ENCODE measurements at regions not wholly inside any gene's neighbourhood (a gene's known extent, or its start where the extent isn't known, plus 50 kb on each side); places are given as distances from the start of the nearest gene placed in this dataset.

DNA sequence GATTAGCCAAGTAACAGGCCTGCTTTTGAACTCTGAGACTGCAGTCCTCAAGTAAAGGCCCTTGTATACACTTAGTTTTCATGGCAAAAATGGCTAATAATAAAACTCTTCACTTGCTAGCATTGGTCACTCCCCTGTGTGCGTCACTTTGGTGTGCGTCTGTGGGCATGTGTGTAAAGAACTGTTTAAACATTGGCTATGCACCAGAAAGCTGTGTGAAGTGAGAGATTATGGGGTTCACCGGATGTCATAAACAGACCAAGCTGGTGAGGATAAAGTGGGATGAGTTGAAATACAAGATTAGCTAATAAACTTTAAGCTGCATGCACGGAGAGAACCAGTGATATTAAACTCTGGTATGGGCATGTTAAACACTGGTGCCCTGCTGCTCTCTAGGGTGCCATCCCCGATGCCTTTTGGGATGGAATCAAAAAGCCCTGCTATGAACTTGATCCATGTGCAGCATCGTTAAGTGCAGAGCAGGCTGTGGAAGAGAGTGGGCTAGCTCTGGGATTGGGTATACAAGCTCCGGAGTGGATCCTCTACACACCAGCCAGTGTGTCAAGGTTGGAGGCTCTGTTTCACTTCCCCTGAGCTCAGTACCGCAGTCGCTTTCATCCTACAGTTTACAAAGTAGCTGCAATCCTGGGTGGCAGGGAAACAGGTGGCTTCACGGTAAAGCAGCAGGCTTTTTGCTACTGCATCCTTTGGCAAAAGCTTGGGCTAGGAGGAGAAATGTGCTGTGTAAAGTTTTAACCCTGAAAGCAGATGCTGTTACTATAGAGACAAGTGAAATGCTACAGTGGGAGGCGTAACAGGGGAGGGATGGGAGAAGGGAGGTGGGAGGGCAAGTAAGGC is 108.3 kb upstream of the SLC4A4 start:
- no peak for DNase-seq (ENCODE audit: low read depth, low spot score)
- in situ Hi-C loops (cut with HindIII; ENCODE audit: low pct_unique_long_range_greater_than_20kb, low sequenced_read_pairs) = no loop called here

DNA sequence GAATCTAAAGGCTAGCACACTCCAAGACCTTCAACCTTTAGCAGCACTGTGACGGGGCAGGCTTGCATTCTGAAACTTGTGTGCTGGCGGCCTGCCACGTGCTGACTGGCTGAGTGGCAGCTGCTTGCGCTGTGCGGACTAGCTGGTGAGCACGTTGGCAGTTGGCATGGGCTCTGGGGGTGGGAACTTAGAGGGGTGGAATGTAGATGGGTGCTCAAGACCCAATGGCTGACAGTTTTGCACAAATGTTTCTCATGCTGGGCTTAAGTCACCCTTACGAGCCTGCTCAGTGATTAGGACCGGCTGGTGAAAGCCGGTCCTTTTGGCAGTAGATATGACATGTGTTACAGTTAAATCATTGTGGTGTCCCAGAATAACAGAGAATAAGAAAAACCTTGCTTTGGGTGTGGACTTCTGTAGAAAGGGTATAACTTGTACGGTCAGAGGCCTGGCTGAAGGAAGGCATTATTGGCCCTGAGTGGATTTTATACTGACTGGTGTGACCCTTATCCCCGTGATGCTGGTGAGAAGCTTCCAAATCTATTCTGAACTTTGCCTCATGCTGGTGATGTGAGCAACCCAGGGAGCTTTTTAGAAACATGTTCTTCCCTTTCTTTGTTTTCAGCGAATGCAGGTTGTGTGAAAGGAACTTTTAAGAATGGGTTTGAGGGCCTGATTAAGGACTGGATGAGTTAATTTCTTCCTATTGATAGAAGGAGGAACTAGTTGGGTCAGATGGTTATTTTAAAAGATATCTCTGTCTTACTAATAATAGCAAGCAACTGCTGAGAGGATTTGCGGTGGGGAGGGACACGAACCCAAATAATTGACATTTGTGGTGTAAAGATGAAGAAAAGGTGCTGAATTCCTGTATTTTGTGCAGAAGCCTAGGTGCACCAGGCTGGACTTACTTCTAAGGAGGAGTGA is 107.4 kb upstream of the SLC4A4 start:
- in situ Hi-C loops (cut with HindIII; ENCODE audit: low pct_unique_long_range_greater_than_20kb, low sequenced_read_pairs) = no loop called here
- DNase-seq (ENCODE audit: low read depth, low spot score) = no peak

- DNase-seq (ENCODE audit: low read depth, low spot score) = no peak
- in situ Hi-C loops (cut with HindIII; ENCODE audit: low pct_unique_long_range_greater_than_20kb, low sequenced_read_pairs) = no loop called here
Measured at GRCh38 chr4:71232056-71232430, 106.8 kb upstream of the SLC4A4 start.

GRCh38 chr4:71232846-71233245 is 106.0 kb upstream of the SLC4A4 start:
- in situ Hi-C loops (cut with HindIII; ENCODE audit: low pct_unique_long_range_greater_than_20kb, low sequenced_read_pairs) = no loop called here
- DNase-seq (ENCODE audit: low read depth, low spot score) = no peak

DNA sequence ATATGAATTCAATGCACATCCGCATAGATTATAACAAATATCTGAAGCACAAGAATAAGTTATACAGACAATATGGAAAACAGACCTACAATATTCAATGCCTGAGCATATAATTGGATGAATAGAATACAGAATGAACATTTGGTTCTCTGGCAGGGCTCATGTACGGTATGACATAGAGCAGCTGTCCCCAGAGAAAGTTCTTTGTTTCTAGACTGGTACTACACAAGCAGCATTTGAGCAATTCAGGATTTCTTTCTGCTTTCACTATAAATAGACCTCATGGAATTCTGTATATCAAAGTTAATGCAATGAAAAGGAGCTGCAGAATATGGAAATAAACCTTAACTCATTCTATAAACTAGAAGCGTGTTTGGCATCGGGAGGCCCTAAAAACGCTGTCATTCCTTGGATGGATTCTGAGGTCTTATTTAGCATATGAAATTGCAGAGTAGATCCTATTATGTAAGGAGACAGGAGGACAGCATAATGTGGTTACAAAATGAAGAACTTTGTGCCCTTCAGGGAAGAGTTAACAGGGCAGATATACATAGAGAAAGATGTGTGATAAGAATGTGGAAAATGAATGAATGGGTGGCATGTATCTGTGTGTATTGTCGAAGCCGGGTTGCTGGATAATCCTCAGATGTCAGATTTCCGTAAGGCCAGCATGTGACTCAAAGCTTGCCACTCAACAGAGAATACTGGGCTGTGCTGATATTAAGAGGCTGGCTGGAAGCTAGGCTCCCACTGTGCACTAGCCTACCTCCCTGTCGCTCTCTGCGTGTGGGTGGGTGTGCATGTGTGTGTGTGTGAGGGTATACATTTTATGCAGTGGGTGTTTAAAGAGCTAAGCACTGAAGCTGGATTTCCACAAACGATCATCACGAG is 103.3 kb upstream of the SLC4A4 start:
- in situ Hi-C loops (cut with HindIII; ENCODE audit: low pct_unique_long_range_greater_than_20kb, low sequenced_read_pairs) = no loop called here
- DNase-seq (ENCODE audit: low read depth, low spot score) = no peak

GRCh38 chr4:71236226-71236625 is 102.6 kb upstream of the SLC4A4 start:
- DNase-seq (ENCODE audit: low read depth, low spot score) = no peak
- in situ Hi-C loops (cut with HindIII; ENCODE audit: low pct_unique_long_range_greater_than_20kb, low sequenced_read_pairs) = no loop called here

GRCh38 chr4:71237641-71238040 is 101.2 kb upstream of the SLC4A4 start:
- in situ Hi-C loops (cut with HindIII; ENCODE audit: low pct_unique_long_range_greater_than_20kb, low sequenced_read_pairs) = no loop called here
- DNase-seq (ENCODE audit: low read depth, low spot score) = no peak

DNA sequence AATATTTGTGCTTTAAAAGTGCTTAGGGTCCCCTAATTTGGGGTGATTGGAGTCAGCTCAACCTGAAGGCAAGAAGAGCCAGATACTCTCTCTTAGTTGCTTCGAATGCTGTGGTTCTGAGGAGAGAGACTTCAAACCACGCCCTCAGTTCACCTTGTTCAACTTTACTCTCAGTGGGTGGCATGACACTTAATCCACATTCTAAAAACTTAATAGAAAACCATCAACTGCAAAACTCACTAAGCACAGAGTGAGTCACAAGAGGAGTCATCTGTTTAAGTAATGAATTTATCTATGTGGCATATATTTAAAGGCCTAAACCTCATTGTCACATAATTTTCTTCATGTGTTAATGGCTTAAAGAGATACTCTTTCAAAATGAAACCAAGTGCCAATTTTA is 99.5 kb upstream of the SLC4A4 start:
- DNase-seq (ENCODE audit: low read depth, low spot score) = no peak
- in situ Hi-C loops (cut with HindIII; ENCODE audit: low pct_unique_long_range_greater_than_20kb, low sequenced_read_pairs) = no loop called here

DNA sequence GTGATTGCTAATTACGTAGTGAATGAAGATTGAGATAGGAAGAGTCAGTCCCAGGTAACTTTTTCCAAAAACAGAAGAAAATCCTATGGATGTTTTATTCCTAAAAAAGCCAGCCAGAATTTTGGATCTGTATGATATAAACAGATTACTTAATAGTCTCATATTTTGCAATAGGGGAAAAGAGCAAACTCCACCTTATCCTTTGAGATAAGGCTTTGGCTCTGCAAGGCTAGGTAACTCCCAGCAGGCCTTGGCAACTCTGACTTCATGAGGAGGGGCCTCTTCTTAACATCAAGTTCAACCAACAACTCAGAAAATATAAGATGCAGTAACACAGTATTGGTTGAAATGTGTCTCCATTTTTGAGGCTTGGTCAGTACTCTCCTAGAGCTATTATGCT is 98.7 kb upstream of the SLC4A4 start:
- in situ Hi-C loops (cut with HindIII; ENCODE audit: low pct_unique_long_range_greater_than_20kb, low sequenced_read_pairs) = no loop called here
- no peak for DNase-seq (ENCODE audit: low read depth, low spot score)

GRCh38 chr4:71241501-71242288 is 97.1 kb upstream of the SLC4A4 start:
- in situ Hi-C loops (cut with HindIII; ENCODE audit: low pct_unique_long_range_greater_than_20kb, low sequenced_read_pairs) = no loop called here
- DNase-seq (ENCODE audit: low read depth, low spot score) = no peak

DNA sequence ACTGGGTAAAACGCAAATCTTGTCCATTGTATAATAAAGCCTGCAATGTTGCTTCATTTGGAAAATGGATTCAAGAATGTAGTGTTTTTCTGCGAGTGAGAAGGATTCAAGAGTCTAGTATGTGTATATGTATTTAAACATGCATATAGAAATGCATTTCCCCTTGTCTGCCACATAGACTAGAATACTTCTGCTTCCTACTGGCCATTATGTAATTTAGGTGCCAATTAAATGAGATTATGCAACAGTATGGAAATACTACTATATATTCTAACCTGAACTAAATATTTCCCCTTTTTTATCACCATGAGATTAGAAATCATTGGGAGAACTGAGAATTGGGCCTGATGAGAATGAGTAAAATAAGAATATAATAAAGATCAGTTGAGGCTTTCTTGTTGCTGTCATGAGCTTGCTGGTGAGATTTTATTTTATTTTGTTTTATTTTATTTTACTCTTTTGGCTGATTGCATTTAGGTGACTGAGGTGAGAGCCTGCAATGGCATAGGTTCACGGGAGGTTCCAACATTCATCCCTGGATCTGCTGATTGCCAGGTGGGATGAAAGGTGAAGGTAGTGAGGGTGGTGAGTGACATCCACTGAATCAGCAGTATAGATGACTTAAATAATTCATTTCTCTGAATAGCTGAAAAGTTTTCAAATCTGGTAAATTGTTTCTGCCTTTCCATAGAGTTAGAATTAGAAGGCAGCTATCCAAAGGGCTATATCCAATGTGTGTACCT is 95.6 kb upstream of the SLC4A4 start:
- DNase-seq (ENCODE audit: low read depth, low spot score) = no peak
- in situ Hi-C loops (cut with HindIII; ENCODE audit: low pct_unique_long_range_greater_than_20kb, low sequenced_read_pairs) = no loop called here

GRCh38 chr4:71247706-71248105 is 91.1 kb upstream of the SLC4A4 start:
- in situ Hi-C loops (cut with HindIII; ENCODE audit: low pct_unique_long_range_greater_than_20kb, low sequenced_read_pairs) = no loop called here
- DNase-seq (ENCODE audit: low read depth, low spot score) = no peak

DNA sequence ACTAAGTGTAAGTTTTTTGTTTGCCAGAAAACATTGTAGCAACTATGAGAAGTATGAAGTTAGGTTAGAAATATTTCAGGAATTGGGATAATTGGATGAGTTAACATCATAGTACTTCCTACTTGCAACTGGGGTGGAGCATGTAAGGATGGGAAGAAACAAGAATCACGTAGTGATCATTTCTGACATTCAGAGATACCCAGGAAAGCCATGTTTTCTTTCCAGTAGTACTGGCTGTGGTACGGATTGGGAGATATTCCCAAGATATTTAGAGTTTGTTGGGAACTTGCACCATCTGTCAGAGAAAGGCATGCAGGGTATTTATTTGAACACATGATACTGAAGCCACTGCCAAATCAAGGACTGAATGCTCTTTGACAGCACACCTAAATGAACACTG is 87.6 kb upstream of the SLC4A4 start:
- in situ Hi-C loops (cut with HindIII; ENCODE audit: low pct_unique_long_range_greater_than_20kb, low sequenced_read_pairs) = no loop called here
- no peak for DNase-seq (ENCODE audit: low read depth, low spot score)

DNA sequence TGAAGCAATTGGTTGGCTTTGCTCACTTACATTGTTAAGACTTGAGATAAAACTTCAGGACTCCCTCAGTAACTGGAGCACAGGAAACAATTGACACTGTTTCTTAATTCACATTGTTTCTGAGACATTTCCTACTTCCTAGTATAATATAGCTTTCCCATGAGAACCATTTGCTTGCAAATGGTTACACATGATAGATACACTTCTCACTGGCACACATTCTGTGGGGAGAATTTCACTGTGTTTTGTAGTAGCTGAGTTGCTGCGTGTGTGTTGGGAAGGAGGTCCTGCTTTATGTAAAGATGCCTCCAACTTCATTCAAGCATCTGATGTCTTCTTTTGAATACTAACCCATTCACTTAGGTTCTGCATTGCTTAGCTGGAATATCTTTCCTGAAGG is 85.3 kb upstream of the SLC4A4 start:
- in situ Hi-C loops (cut with HindIII; ENCODE audit: low pct_unique_long_range_greater_than_20kb, low sequenced_read_pairs) = no loop called here
- DNase-seq (ENCODE audit: low read depth, low spot score) = no peak

DNA sequence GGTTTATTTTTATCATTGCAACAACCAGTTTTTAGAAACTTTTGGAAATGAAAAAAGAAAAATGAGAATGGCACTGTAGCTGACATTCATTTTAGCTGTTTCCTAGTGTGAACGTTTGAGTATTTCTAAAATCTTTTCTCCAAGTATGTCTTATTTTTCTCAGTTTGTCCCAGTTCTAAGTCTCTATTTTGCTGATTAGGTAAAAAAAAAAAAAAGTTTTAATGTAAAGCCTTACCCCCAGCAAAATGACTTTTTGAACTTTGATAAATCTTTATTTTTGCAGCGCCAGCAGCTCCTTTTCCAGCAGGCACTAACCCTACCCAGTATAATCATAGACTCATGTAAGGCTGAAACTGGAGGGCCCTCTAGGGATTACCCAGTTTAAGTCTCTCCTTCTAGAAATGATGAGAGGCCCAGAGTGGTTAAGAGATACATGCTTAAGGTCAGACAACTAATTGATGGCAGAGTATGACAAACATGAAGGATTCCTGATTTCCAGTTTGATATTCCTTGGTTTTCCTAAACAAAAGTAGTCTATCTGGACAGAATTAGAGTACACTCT is 84.3 kb upstream of the SLC4A4 start:
- no peak for DNase-seq (ENCODE audit: low read depth, low spot score)
- in situ Hi-C loops (cut with HindIII; ENCODE audit: low pct_unique_long_range_greater_than_20kb, low sequenced_read_pairs) = no loop called here

DNA sequence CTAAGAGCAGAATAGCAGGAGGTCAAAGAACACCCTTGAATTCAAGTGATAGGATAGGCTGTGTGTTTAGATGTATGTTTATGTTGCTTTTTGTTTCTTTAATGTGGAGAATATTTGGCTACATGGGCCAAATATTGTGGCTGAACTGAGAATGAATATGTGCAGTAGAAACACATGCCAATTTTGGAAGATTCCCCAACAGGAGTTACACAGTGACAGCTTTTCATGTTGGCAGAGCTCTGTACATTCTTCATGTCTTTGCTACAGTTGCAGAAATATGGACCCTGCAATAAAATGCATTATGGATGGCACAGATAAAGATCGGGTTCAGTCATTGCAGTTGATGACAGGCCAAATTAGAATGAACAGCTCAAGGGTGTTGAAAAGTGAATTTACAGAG is 82.8 kb upstream of the SLC4A4 start:
- in situ Hi-C loops (cut with HindIII; ENCODE audit: low pct_unique_long_range_greater_than_20kb, low sequenced_read_pairs) = no loop called here
- no peak for DNase-seq (ENCODE audit: low read depth, low spot score)

All from SK-MEL-5 (cell line).